GM10266 (cell line): ENCODE measurements at regions not wholly inside any gene's neighbourhood (a gene's known extent, or its start where the extent isn't known, plus 50 kb on each side); places are given as distances from the start of the nearest gene placed in this dataset.

Experiments used
- DNase-seq: peaks from one replicate; pipeline ENCODE4 v3.0.0; 2012; ENCODE audit errors: extremely low spot score
- CTCF ChIP-seq: IDR thresholded peaks from 2 replicates; pipeline ENCODE4 v1.5.1; 2012; ENCODE audit warnings: mild to moderate bottlenecking, low read depth; ENCODE audit not compliant: control insufficient read depth, insufficient read depth; ENCODE audit errors: missing control alignments

- no peak for TF ChIP-seq CTCF
- no peak for DNase-seq
Measured at GRCh38 chr17:73819440-73820395, 175.5 kb upstream of the SDK2 start.

GRCh38 chr17:73820686-73821448 is 176.6 kb upstream of the SDK2 start:
- peak; percentile 20 for TF ChIP-seq CTCF
- DNase-seq, result no peak

GRCh38 chr17:73821665-73822064 is 177.4 kb upstream of the SDK2 start:
- no peak for TF ChIP-seq CTCF
- no peak for DNase-seq

GRCh38 chr17:73822371-73822770 is 178.1 kb upstream of the SDK2 start:
- TF ChIP-seq CTCF, result no peak
- no peak for DNase-seq

- no peak for TF ChIP-seq CTCF
- no peak for DNase-seq
Measured at GRCh38 chr17:73823684-73824083, 179.4 kb upstream of the SDK2 start.

- no peak for DNase-seq
- TF ChIP-seq CTCF, result no peak
Measured at GRCh38 chr17:73824321-73824720, 180.1 kb upstream of the SDK2 start.

GRCh38 chr17:73826181-73826871 is 182.1 kb upstream of the SDK2 start:
- TF ChIP-seq CTCF, result no peak

More at GRCh38 chr17:73826181-73826871, 182.1 kb upstream of the SDK2 start:
- DNase-seq, result no peak
